PC-3 (cell line): ENCODE measurements at regions not wholly inside any gene's neighbourhood (a gene's known extent, or its start where the extent isn't known, plus 50 kb on each side); places are given as distances from the start of the nearest gene placed in this dataset.
A peak's percentile ranks its signal among the peaks of the same experiment; 100 is the strongest.

Experiments used
- ATAC-seq: fragments of 200-7000 bp; cut with Tn5 transposase; 2 replicates; pipeline ENCODE4 v1.9.1; 2020; ENCODE audit warnings: mild to moderate bottlenecking, moderate library complexity
- BruUV-seq: library from RNA; stranded (reverse); fragments of 400-500 nt; replicated peaks from 2 replicates; lab custom pipeline; 2021; lab: Mats Ljungman, UMichigan
- CTCF ChIA-PET: fragments of 300-600 bp; sonication (Branson Sonifier 250); formaldehyde crosslinking; loops from one replicate; lab custom pipeline; 2022; ENCODE audit warnings: antibody characterized with exemption; lab: Charles Lee
- POLR2A ChIA-PET: fragments of 300-600 bp; sonication (Branson Sonifier 250); formaldehyde crosslinking; loops from one replicate; lab custom pipeline; 2022; ENCODE audit warnings: antibody characterized with exemption; ENCODE audit not compliant: unreplicated experiment; lab: Charles Lee
- DNase-seq: peaks from one replicate; pipeline ENCODE4 v3.0.0-alpha.2; 2015
- H2AFZ ChIP-seq: fragments of 300-600 bp; sonication (generic); 2 replicates; pipeline ENCODE4 v1.6.0; 2016; ENCODE audit warnings: antibody characterized with exemption, low read length
- H3F3A ChIP-seq: fragments of 300-600 bp; sonication (generic); one replicate; pipeline ENCODE4 v1.6.0; 2017; ENCODE audit warnings: antibody characterized with exemption, low read length, control low read depth, mild to moderate bottlenecking; ENCODE audit not compliant: unreplicated experiment
- H3K27ac ChIP-seq: fragments of 300-600 bp; sonication (generic); 2 replicates; pipeline ENCODE4 v1.5.1; 2016; ENCODE audit warnings: mild to moderate bottlenecking, low read length
- H3K27me3 ChIP-seq: fragments of 300-600 bp; sonication (generic); 2 replicates; pipeline ENCODE4 v1.6.1; 2016; ENCODE audit warnings: low read length, mixed read lengths
- H3K36me3 ChIP-seq: fragments of 300-600 bp; sonication (generic); 2 replicates; pipeline ENCODE4 v1.6.1; 2016; ENCODE audit warnings: low read depth, mixed run types, low read length, mixed read lengths
- H3K4me1 ChIP-seq: fragments of 300-600 bp; sonication (generic); 2 replicates; pipeline ENCODE4 v1.5.1; 2016; ENCODE audit warnings: low read length; ENCODE audit not compliant: insufficient read depth
- H3K4me2 ChIP-seq: fragments of 300-600 bp; sonication (generic); 2 replicates; pipeline ENCODE4 v1.6.0; 2016; ENCODE audit warnings: low read length
- H3K4me3 ChIP-seq: fragments of 300-600 bp; sonication (generic); 2 replicates; pipeline ENCODE4 v1.5.1; 2016; ENCODE audit warnings: mild to moderate bottlenecking, low read length, mixed read lengths
- H3K79me2 ChIP-seq: fragments of 300-600 bp; sonication (generic); 2 replicates; pipeline ENCODE4 v1.6.1; 2017; ENCODE audit warnings: low read length, mixed read lengths
- H3K9ac ChIP-seq: fragments of 300-600 bp; sonication (generic); 2 replicates; pipeline ENCODE4 v1.6.0; 2016; ENCODE audit warnings: mild to moderate bottlenecking, low read length
- H3K9me2 ChIP-seq: fragments of 300-600 bp; sonication (generic); replicated peaks from 2 replicates; pipeline ENCODE4 v1.6.1; 2016; ENCODE audit warnings: mixed run types, low read length, mixed read lengths
- H3K9me3 ChIP-seq: fragments of 300-600 bp; sonication (generic); 2 replicates; pipeline ENCODE4 v1.6.1; 2016; ENCODE audit warnings: low read length, mixed read lengths
- H4K20me1 ChIP-seq: fragments of 300-600 bp; sonication (generic); 2 replicates; pipeline ENCODE4 v1.6.1; 2016; ENCODE audit warnings: low read length, mixed read lengths
- CTCF ChIP-seq: fragments of 300-600 bp; sonication (generic); conservative IDR thresholded peaks from 2 replicates; pipeline ENCODE4 v1.5.1; 2017; ENCODE audit warnings: antibody characterized with exemption, low read depth, mild to moderate bottlenecking, low read length
- EZH2 ChIP-seq: fragments of 300-600 bp; sonication (generic); IDR thresholded peaks from one replicate; pipeline ENCODE4 v1.6.1; 2017; ENCODE audit warnings: antibody characterized with exemption, mild to moderate bottlenecking, low read length; ENCODE audit not compliant: unreplicated experiment
- EZH2phosphoT487 ChIP-seq: fragments of 300-600 bp; sonication (generic); IDR thresholded peaks from 2 replicates; pipeline ENCODE4 v1.6.1; 2018; ENCODE audit warnings: mild to moderate bottlenecking, antibody characterized with exemption, low read length, borderline replicate concordance
- intact Hi-C: fragments of 100-400 bp; cut with micrococcal nuclease; formaldehyde crosslinking; loops from 2 replicates; pipeline ENCODE4 v1.9.0; 2023

- ChIA-PET POLR2A (no interaction called here), CTCF (no interaction called here)
- TF ChIP-seq CTCF (no peak), EZH2phosphoT487 (no peak), EZH2 (no peak)
- Histone ChIP-seq H3K27me3 (no peaks in the 10 kb centered on the region), H3K9me2 (no peaks in the 10 kb centered on the region), H3K4me3 (no peak overlapping the region), H2AFZ (no peak overlapping the region), H3K27ac (no peak overlapping the region), H3K4me1 (peaks cover 18% of the 10 kb centered on the region), H3K79me2 (no peaks in the 10 kb centered on the region), H3K36me3 (no peaks in the 10 kb centered on the region), H4K20me1 (no peaks in the 10 kb centered on the region), H3K9me3 (no peaks in the 10 kb centered on the region), H3F3A (no peaks in the 10 kb centered on the region), H3K9ac (no peak overlapping the region), H3K4me2 (no peak overlapping the region)
- no TSS peak for BruUV-seq
- DNase-seq (peak; percentile 49), ATAC-seq (peak; percentile 74)
- intact Hi-C loops = no loop called here
These were observed 269.4 kb upstream of the CHAC2 start for GRCh38 chr2:53498210-53498609.

GRCh38 chr2:53497020-53497419 lies 270.6 kb upstream of the CHAC2 start:
- Histone ChIP-seq H3K36me3 (no peaks in the 10 kb centered on the region), H3K4me1 (peaks cover 18% of the 10 kb centered on the region), H3K9me2 (no peaks in the 10 kb centered on the region), H4K20me1 (no peaks in the 10 kb centered on the region), H3K27ac (no peak overlapping the region), H3F3A (no peaks in the 10 kb centered on the region), H3K9ac (no peak overlapping the region), H3K79me2 (no peaks in the 10 kb centered on the region), H3K4me3 (no peak overlapping the region), H3K27me3 (no peaks in the 10 kb centered on the region), H3K4me2 (no peak overlapping the region), H2AFZ (no peak overlapping the region), H3K9me3 (no peaks in the 10 kb centered on the region)
- no peak for ATAC-seq
- no peak for DNase-seq
- ChIA-PET POLR2A (no interaction called here), CTCF (no interaction called here)
- no TSS peak for BruUV-seq
- intact Hi-C loops = no loop called here
- no peak for TF ChIP-seq EZH2phosphoT487
- no peak for TF ChIP-seq EZH2
- TF ChIP-seq CTCF = no peak

- H3F3A ChIP-seq = no peaks in the 10 kb centered on the region
- no peaks in the 10 kb centered on the region for H4K20me1 ChIP-seq
- H3K4me1 ChIP-seq = peaks cover 6% of the 10 kb centered on the region; the same call in 1 of the 2 replicates
- BruUV-seq = no TSS peak
- no peaks in the 10 kb centered on the region for H3K79me2 ChIP-seq
- no peaks in the 10 kb centered on the region for H3K27me3 ChIP-seq
- no peak overlapping the region for H3K9ac ChIP-seq
- H3K4me2 ChIP-seq = no peak overlapping the region
- H3K4me3 ChIP-seq = no peak overlapping the region
- TF ChIP-seq CTCF (no peak), EZH2phosphoT487 (no peak), EZH2 (no peak)
- ATAC-seq (no peak), DNase-seq (no peak)
- intact Hi-C loops = no loop called here
- H3K9me2 ChIP-seq = no peaks in the 10 kb centered on the region
- POLR2A ChIA-PET = no interaction called here
- no peaks in the 10 kb centered on the region for H3K9me3 ChIP-seq
- no peaks in the 10 kb centered on the region for H3K36me3 ChIP-seq
- no peak overlapping the region for H3K27ac ChIP-seq
- no peak overlapping the region for H2AFZ ChIP-seq
- CTCF ChIA-PET = no interaction called here
These were observed 274.4 kb upstream of the CHAC2 start for GRCh38 chr2:53493210-53493609.
